D721Med (cell line): ENCODE measurements at regions not wholly inside any gene's neighbourhood (a gene's known extent, or its start where the extent isn't known, plus 50 kb on each side); places are given as distances from the start of the nearest gene placed in this dataset.

Experiments
- DNase-seq: peaks from one replicate; pipeline ENCODE4 v3.0.0; 2011; ENCODE audit warnings: low spot score; ENCODE audit not compliant: insufficient read length
- FAIRE-seq: peaks from 2 replicates; lab custom pipeline; 2011; peaks lifted over from hg19 to GRCh38; lab: Jason Lieb, UNC
- CTCF ChIP-seq: IDR thresholded peaks from 2 replicates; pipeline ENCODE4 v1.5.1; 2012; ENCODE audit warnings: mild to moderate bottlenecking, control low read depth; ENCODE audit not compliant: insufficient read depth; ENCODE audit errors: missing control alignments

GRCh38 chr9:118418887-118419565 is 714.8 kb downstream of the TLR4 start:
- TF ChIP-seq CTCF: no peak

GRCh38 chr9:118419676-118420075 is 715.5 kb downstream of the TLR4 start:
- no peak for FAIRE-seq
- TF ChIP-seq CTCF: no peak
- DNase-seq: no peak

More at GRCh38 chr9:118418887-118419565, 714.8 kb downstream of the TLR4 start:
- FAIRE-seq: no peak
- DNase-seq: no peak

GRCh38 chr9:118422508-118422907 is 718.3 kb downstream of the TLR4 start:
- no peak for TF ChIP-seq CTCF
- FAIRE-seq: no peak
- no peak for DNase-seq

- DNase-seq (no peak), FAIRE-seq (no peak)
- TF ChIP-seq CTCF: no peak
Measured at GRCh38 chr9:118423021-118423420, 718.8 kb downstream of the TLR4 start.

- DNase-seq (no peak), FAIRE-seq (no peak)
- no peak for TF ChIP-seq CTCF
Measured at GRCh38 chr9:118423721-118424120, 719.5 kb downstream of the TLR4 start.

GRCh38 chr9:118426772-118427171 is 722.6 kb downstream of the TLR4 start:
- no peak for FAIRE-seq
- no peak for TF ChIP-seq CTCF

GRCh38 chr9:118438810-118439209 is 734.6 kb downstream of the TLR4 start:
- no peak for FAIRE-seq
- TF ChIP-seq CTCF: no peak
- DNase-seq: no peak

More at GRCh38 chr9:118426772-118427171, 722.6 kb downstream of the TLR4 start:
- no peak for DNase-seq
